ENCODE measurements at regions not wholly inside any gene's neighbourhood (a gene's known extent, or its start where the extent isn't known, plus 50 kb on each side); places are given as distances from the start of the nearest gene placed in this dataset.

GRCh38 chr9:106156465-106156864 is 462.1 kb downstream of the TMEM38B start:
- no peak for TF ChIP-seq BHLHE40 (IDR thresholded peaks at IDR 0.05; ENCODE audit: borderline replicate concordance)
- no peak for TF ChIP-seq TARDBP (IDR thresholded peaks at IDR 0.05)
- TF ChIP-seq CTBP1 (IDR thresholded peaks at IDR 0.05; ENCODE audit: borderline replicate concordance): no peak
- no peak for TF ChIP-seq ELF4 (IDR thresholded peaks at IDR 0.05)
- TF ChIP-seq ARNT (IDR thresholded peaks at IDR 0.05): no peak
- no peak for TF ChIP-seq FOXK2 (IDR thresholded peaks at IDR 0.05)
- no peak for TF ChIP-seq SP1 (IDR thresholded peaks at IDR 0.05)
